Posterior cingulate gyrus (tissue), 11 donors: ENCODE measurements at regions not wholly inside any gene's neighbourhood (a gene's known extent, or its start where the extent isn't known, plus 50 kb on each side); places are given as distances from the start of the nearest gene placed in this dataset.
"Not testable (repeated sequence)": the region's sequence is repeated elsewhere in the genome, so short reads cannot be mapped to it uniquely, and the experiment has no call there.

Source experiments
- DNase-seq, 10 donors: peaks; one replicate each; pipeline versions ENCODE4 v3.0.0 to v3.0.0-alpha.2; 2020 to 2021; ENCODE audit warnings: mixed read lengths in 3 of 10
- intact Hi-C: fragments of 100-400 bp; cut with DNase I; formaldehyde crosslinking; loops from one replicate; pipeline ENCODE4 v1.15.1; 2023

DNA sequence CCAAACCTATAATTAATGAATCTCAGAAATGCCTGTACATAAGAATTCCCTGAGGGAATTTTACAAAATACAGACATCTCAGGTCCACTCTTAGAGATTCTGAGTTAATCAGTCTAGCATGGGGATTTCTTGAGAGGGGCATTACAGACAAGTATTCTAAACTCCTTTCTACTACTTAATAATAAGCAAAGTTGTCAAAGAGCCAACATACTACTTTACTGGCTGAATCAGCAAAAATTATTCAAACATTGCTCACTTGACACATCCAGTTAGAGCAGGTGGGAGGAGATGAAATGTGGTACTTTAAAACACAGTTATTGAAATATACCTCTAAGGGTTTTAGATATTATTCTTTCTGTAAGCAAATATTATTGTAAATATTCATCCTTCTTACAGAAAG lies 1164.7 kb downstream of the CDY2B start:
- intact Hi-C loops = no loop called here
- DNase-seq = no peak

DNA sequence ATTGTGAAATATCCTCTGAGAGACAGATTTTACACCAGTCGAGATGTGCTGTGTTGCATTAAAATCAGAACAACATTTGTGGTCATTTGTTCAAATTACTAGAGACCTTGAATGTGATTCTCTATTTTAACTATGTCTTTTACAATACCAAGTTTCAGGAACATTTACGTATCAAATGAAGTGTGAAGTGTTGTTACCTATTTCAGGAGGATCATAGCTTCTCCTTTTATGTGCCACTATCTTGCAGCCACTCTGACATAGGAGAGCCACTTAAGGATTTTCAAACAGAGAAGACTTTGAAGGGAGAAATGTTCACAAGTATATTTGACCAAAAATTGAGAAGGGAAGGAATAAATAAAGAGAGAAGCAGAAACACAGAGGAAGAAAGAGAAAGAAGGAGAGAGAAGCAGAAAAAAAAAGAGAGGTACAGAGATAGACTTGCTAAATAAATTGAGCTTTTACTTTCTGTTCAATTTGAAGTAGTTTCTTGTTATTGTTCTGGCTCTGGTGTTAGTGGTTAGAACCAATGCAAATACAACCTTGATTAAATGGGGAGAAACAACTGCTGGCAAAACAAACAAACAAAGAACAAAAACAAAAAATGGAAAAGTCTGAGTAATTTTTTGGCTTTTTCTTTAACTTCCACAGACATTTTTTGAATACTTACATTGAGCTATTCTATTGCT lies 1206.8 kb downstream of the CDY2B start:
- intact Hi-C loops = no loop called here
- no peak for DNase-seq

GRCh38 chrY:16668402-16668801 lies 1211.6 kb downstream of the CDY2B start:
- no peak for DNase-seq
- intact Hi-C loops = no loop called here

DNA sequence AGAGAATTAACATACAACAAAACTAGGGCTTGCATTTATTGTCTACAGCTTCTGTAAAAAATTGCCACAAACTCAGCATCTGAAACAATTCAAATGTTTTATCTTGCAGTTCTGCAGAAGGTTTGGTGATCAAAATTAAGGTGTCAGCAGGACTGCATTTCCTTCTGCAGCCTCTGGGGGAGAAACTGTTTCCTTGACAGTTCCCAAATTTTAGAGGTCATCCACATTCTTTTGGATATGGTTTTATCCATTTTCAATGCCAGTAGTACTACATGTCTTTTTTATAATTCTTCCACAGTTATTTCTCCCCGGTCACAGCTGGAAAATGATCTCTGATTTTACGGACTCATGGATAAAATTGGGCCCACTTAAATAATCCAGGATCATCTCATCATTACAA lies 1217.3 kb downstream of the CDY2B start:
- DNase-seq = no peak
- intact Hi-C loops = no loop called here

GRCh38 chrY:16659340-16659739 lies 1220.7 kb downstream of the CDY2B start:
- no peak for DNase-seq
- intact Hi-C loops = no loop called here

DNA sequence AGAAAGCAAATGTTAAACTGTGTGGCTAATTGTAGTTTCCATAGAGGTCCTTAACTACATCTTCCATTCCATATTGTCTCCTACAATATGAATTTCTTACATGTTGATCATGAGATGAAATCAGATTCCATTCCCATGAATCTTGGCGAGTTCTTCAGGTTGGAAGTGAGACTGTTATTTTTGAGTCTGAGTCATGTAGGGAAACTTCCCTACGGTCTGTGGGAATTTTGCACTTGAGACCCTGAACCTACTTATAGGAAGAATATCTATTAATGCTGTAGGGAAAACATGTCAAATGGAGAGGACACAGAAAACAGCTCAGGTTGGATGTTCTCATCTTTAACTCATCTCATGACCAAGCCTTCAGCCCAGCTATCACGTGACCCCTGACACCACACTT lies 1226.0 kb downstream of the CDY2B start:
- intact Hi-C loops = no loop called here
- no peak for DNase-seq

DNA sequence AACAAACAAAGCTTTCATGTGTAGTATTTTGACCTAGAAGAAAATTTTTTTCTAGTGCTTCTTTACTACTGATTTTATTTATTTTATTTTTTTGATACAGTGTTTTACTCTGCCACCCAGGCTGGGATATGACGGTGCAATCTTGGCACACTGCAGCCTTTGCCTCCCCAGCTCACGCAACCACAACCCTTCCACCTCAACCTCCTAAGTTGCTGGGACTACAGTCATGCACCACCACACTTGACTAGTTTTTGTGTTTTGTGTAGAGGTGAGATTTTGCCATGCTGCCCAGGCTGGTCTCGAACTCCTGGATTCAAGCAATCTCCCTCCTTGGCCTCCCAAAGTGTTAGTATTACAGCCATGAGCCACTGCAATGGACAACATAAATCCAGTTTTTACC lies 1234.0 kb downstream of the CDY2B start:
- intact Hi-C loops = no loop called here
- DNase-seq = no peak

GRCh38 chrY:16645449-16645848 lies 1234.6 kb downstream of the CDY2B start:
- intact Hi-C loops = no loop called here
- DNase-seq = no peak

GRCh38 chrY:16644270-16644800 lies 1235.7 kb downstream of the CDY2B start:
- DNase-seq = no peak
- intact Hi-C loops = no loop called here

- peak in 2 of 10 donors; percentile 6 to 19 for DNase-seq
- intact Hi-C loops = no loop called here
These were observed 1240.2 kb downstream of the CDY2B start for GRCh38 chrY:16639777-16640176.

- DNase-seq, intact Hi-C loops: not testable (repeated sequence)
These were observed 1241.3 kb downstream of the CDY2B start for GRCh38 chrY:16638743-16639142.

- intact Hi-C loops = no loop called here
- DNase-seq = no peak
These were observed 1243.8 kb downstream of the CDY2B start for GRCh38 chrY:16636254-16636653.

- DNase-seq = no peak
- intact Hi-C loops = no loop called here
These were observed 1250.9 kb downstream of the CDY2B start for GRCh38 chrY:16629146-16629545.

DNA sequence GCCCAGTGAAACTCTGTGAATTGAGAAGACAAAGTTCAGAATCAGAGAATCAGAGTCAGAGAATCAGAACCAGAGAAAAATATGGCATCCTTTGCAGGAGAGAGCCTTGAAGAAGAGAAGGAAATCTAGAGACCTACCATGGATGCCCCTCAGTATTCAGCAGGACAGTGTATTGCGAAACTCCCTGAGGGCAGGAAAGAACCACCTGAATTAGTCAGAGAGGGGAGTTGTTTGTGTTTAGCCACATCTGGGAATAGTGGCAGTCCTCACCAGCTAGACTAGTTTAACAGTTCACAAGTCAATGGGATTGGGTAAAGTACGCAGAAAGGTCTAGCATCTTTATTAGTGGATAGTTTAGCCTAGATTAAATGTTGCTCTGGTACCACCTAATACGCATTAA lies 1252.9 kb downstream of the CDY2B start:
- DNase-seq = no peak
- intact Hi-C loops = no loop called here

DNA sequence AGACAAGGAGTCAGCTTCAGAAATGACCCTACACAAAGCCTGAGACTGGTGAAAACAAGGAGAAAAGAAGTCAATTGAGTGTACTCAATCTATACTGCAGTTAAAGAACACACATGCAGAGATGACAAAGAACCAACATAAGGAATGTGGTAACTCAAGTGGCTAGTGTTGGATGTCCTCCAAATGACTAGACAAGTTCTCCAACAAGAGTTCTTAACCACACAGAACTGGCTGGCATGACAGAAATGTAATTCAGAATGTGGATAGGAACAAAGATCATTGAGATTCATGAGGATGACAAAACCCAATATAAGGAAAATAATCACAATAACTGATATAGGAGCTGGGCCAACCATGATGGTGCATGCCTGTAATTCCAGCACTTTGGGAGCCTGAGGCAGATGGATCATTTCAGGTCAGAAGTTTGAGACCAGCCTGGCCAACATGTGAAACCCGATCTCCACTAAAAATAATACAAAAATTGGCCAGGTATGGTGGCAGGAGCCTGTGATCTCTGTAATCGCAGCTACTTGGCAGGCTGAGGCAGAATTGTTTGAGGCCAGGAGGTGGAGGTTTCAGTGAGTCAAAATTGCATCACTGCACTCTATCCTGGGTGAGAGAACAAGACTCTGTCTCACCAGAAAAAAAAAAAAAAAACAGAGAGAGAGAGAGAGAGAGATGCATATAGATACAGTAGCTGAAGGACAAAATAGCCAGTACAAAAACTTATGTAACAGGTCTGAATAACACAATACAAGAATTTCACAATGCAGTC lies 1263.6 kb downstream of the CDY2B start:
- no peak for DNase-seq
- intact Hi-C loops = no loop called here

DNA sequence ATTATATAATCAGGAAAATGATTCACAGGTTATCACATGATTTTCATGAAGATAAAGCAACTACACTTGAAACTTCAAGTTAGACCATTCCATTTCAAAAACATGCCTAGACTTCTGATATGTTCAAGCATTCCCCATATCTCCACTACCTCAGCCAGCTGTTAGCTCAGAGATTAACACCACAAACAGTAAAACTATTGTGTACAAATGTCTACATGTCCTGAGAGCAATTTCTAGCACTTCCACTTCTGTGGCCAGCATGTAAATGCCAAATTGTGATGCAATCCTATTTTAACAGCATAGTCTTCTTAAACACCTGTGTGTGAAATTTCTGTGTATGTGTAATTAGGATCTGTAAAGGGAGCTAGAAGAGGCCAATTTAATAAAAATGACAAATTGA lies 1271.3 kb downstream of the CDY2B start:
- no peak for DNase-seq
- intact Hi-C loops = no loop called here

DNA sequence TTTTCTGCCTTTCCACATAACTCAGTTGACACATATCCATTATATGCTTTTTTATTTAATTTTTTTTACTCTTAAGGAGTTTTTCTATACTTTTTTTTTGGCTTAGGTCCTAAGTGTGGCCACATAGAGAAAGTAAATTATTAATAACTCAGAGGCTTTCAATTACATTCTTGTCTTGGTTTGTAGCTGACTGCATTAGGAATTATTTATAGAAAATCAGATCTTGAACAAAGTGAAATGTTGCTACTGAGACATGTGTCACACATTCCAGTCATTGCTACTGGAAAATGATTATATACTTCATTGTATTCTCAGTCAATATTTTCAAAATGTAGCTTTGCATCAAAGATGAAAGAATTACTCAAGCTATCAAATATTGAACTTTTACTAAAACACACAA lies 1277.9 kb downstream of the CDY2B start:
- intact Hi-C loops = no loop called here

GRCh38 chrY:16601626-16602025 lies 1278.4 kb downstream of the CDY2B start:
- intact Hi-C loops = no loop called here
- no peak for DNase-seq

More for the DNA sequence above, 1277.9 kb downstream of the CDY2B start:
- no peak for DNase-seq

GRCh38 chrY:16572061-16572460 lies 1308.0 kb downstream of the CDY2B start:
- DNase-seq = no peak
- intact Hi-C loops = no loop called here

DNA sequence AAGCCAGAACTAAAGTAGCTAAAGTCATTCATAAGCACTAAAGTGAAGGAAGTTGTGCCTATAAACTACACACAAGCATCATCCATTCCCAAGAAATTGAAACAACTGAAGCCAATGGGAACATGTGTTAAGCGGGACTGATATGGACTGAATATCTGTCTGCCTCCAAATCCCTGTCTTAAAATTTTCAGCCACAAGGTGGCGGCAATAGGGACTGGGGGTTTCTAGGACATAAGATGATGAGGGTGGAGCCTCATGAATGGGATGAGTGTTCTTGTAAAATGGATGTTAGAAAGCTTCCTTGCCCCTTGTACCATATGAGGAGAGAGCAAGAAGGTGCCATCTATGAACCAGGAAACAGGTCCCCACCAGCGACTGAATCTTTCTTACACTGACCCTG lies 1317.5 kb downstream of the CDY2B start:
- intact Hi-C loops = no loop called here

GRCh38 chrY:16522021-16522420 lies 1358.0 kb downstream of the CDY2B start:
- intact Hi-C loops = no loop called here
- DNase-seq = no peak

More for the DNA sequence above, 1317.5 kb downstream of the CDY2B start:
- no peak for DNase-seq

DNA sequence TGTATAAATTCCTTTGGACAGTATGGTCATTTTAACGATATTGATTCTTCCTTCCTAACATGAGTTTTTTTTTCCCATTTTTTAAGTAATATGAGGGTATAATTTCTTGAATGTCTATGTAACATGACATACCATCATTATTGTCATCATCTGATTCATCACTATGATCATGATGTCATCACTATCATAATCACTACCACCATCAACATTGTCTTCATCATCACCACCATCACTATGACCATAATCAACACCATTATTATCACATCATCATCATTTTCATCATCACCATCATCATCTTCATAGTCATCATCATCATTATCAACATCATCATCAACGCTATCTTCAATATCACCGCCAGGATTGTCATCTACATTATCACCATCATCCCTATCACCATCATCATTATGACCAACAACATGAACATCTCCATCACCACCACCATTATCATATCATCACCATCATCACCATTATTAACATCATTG lies 1377.2 kb downstream of the CDY2B start:
- DNase-seq = no peak
- intact Hi-C loops = no loop called here
